ENCODE measurements at regions not wholly inside any gene's neighbourhood (a gene's known extent, or its start where the extent isn't known, plus 50 kb on each side); places are given as distances from the start of the nearest gene placed in this dataset.
"Not testable (repeated sequence)": the region's sequence is repeated elsewhere in the genome, so short reads cannot be mapped to it uniquely, and the experiment has no call there.

DNA sequence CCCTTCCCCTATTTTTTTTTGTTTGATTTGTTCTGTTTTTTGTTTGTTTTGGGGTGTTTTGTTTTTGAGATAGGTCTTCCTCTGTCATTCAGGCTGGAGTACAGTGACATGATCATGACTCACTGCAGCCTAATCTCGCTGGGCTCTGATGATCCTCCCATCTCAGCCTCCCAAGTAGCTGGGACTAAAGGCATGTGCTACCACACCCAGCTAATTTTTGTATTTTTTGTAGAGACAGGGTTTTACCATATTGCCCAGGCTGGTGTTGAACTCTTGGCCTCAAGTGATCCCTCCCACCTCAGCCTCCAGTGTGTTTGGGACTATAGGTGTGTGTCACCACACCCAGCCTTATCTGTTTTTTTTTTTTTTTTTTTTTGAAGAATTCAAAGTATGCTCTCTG lies 605.4 kb downstream of the DNAH5 start:
- no peak for DNase-seq (ENCODE audit: unreplicated experiment)
- TF ChIP-seq, protein P1, sequence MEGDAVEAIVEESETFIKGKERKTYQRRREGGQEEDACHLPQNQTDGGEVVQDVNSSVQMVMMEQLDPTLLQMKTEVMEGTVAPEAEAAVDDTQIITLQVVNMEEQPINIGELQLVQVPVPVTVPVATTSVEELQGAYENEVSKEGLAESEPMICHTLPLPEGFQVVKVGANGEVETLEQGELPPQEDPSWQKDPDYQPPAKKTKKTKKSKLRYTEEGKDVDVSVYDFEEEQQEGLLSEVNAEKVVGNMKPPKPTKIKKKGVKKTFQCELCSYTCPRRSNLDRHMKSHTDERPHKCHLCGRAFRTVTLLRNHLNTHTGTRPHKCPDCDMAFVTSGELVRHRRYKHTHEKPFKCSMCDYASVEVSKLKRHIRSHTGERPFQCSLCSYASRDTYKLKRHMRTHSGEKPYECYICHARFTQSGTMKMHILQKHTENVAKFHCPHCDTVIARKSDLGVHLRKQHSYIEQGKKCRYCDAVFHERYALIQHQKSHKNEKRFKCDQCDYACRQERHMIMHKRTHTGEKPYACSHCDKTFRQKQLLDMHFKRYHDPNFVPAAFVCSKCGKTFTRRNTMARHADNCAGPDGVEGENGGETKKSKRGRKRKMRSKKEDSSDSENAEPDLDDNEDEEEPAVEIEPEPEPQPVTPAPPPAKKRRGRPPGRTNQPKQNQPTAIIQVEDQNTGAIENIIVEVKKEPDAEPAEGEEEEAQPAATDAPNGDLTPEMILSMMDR (IDR thresholded peaks at IDR 0.05; ENCODE audit: unreplicated experiment): no peak
- Mint-ChIP-seq H3K9me3 (ENCODE audit: unreplicated experiment) (peaks cover 5% of the 10 kb centered on the region), H3K36me3 (ENCODE audit: insufficient read depth, unreplicated experiment) (no peaks in the 10 kb centered on the region), H3K27me3 (ENCODE audit: insufficient read depth, unreplicated experiment) (no peaks in the 10 kb centered on the region), H3K27ac (ENCODE audit: low read depth, unreplicated experiment) (no peak overlapping the region), H3K4me3 (ENCODE audit: unreplicated experiment) (no peak overlapping the region), H3K4me1 (ENCODE audit: insufficient read depth, unreplicated experiment) (no peaks in the 10 kb centered on the region)
- ChIA-PET POLR2A (no interaction called here), CTCF (interaction anchor here (0.6 kb wide), 1 partner anchor 64 kb away, joined by 4 read pairs; no protein-coding TSS in a partner anchor)
- intact Hi-C loops (cut with micrococcal nuclease): no loop called here
- no TSS peak for BruUV-seq (replicated peaks)

DNA sequence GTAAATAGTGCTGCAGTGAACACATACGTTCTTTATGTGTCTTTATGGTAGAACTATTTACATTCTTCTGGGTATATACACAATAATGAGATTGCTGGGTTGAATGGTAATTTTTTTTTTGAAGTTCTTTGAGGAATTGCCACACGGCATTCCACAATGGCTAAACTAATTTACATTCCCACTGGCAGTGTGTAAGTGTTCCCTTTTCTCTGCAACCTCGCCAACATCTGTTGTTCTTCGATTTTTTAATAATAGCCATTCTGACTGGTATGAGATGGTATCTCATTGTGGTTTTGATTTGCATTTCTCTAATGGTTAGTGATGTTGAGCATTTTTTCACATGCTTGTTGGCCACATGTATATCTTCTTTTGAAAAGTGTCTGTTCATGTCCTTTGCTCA lies 609.5 kb downstream of the DNAH5 start:
- POLR2A ChIA-PET: not testable (repeated sequence)

DNA sequence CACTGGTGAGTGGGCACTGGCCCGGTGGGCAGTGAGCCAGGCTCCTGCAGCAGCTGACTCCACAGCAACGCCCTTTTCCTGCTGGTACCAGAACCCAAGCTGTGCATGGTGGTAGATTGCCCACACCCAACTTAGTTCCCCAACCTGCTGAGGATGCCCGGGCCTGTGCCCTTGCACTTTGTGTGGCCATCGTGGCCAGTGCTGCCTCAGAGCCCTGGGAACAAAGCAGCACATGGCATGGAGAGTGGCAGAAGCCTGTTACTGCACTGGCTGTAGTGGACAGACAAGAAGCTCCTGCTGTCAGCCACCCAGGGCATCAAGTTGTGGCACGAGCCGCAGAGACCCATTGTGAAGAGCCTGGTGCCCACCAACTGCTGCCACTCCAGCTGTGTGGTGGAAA lies 612.9 kb downstream of the DNAH5 start:
- H3K27ac Mint-ChIP-seq (ENCODE audit: low read depth, unreplicated experiment): no peak overlapping the region
- H3K4me3 Mint-ChIP-seq (ENCODE audit: unreplicated experiment): no peak overlapping the region
- intact Hi-C loops (cut with micrococcal nuclease): no loop called here
- H3K36me3 Mint-ChIP-seq (ENCODE audit: insufficient read depth, unreplicated experiment): no peaks in the 10 kb centered on the region
- TF ChIP-seq, protein P1 (IDR thresholded peaks at IDR 0.05; ENCODE audit: unreplicated experiment): no peak
- DNase-seq (ENCODE audit: unreplicated experiment): no peak
- no peaks in the 10 kb centered on the region for H3K27me3 Mint-ChIP-seq (ENCODE audit: insufficient read depth, unreplicated experiment)
- POLR2A ChIA-PET: no interaction called here
- no TSS peak for BruUV-seq (replicated peaks)
- H3K9me3 Mint-ChIP-seq (ENCODE audit: unreplicated experiment): no peaks in the 10 kb centered on the region
- CTCF ChIA-PET: no interaction called here
- no peaks in the 10 kb centered on the region for H3K4me1 Mint-ChIP-seq (ENCODE audit: insufficient read depth, unreplicated experiment)

More for the DNA sequence above, 609.5 kb downstream of the DNAH5 start:
- H3K4me3 Mint-ChIP-seq (ENCODE audit: unreplicated experiment); H3K36me3 Mint-ChIP-seq (ENCODE audit: insufficient read depth, unreplicated experiment); H3K27ac Mint-ChIP-seq (ENCODE audit: low read depth, unreplicated experiment); DNase-seq (ENCODE audit: unreplicated experiment); BruUV-seq (replicated peaks); H3K4me1 Mint-ChIP-seq (ENCODE audit: insufficient read depth, unreplicated experiment); intact Hi-C loops (cut with micrococcal nuclease); H3K9me3 Mint-ChIP-seq (ENCODE audit: unreplicated experiment); H3K27me3 Mint-ChIP-seq (ENCODE audit: insufficient read depth, unreplicated experiment): not testable (repeated sequence)
- CTCF ChIA-PET: interaction anchor here (1.2 kb wide), 1 partner anchor 399 kb away, joined by 3 read pairs; no protein-coding TSS in a partner anchor

DNA sequence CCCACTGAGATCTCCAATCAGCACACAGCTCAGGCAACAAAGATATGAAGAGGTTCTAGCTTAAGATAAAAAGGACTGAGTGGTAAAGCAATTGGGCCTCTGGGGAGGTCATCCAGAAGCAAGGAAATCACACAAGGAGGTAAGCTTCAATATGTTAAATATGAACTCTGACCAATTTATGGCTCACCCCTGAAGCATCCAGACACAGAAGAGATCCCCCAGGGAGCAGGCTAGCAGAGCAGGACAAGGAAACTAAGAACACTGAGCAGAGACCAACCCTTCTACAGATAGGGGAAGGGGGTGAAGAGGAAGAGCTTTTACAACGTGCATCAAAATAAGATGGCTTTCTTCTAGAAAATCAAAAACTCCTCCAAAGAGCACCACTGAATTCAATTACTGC lies 616.2 kb downstream of the DNAH5 start:
- DNase-seq (ENCODE audit: unreplicated experiment): no peak

More for the DNA sequence above, 616.2 kb downstream of the DNAH5 start:
- no peaks in the 10 kb centered on the region for H3K36me3 Mint-ChIP-seq (ENCODE audit: insufficient read depth, unreplicated experiment)
- ChIA-PET POLR2A (no interaction called here), CTCF (no interaction called here)
- TF ChIP-seq, protein P1 (IDR thresholded peaks at IDR 0.05; ENCODE audit: unreplicated experiment): no peak
- H3K9me3 Mint-ChIP-seq (ENCODE audit: unreplicated experiment): no peaks in the 10 kb centered on the region
- intact Hi-C loops (cut with micrococcal nuclease): no loop called here
- H3K27me3 Mint-ChIP-seq (ENCODE audit: insufficient read depth, unreplicated experiment): no peaks in the 10 kb centered on the region
- H3K4me3 Mint-ChIP-seq (ENCODE audit: unreplicated experiment): no peak overlapping the region
- H3K27ac Mint-ChIP-seq (ENCODE audit: low read depth, unreplicated experiment): no peak overlapping the region
- peaks cover 7% of the 10 kb centered on the region for H3K4me1 Mint-ChIP-seq (ENCODE audit: insufficient read depth, unreplicated experiment)
- BruUV-seq (replicated peaks): no TSS peak

All from MCF 10A (cell line).